T-cell (primary cell): ENCODE measurements at regions not wholly inside any gene's neighbourhood (a gene's known extent, or its start where the extent isn't known, plus 50 kb on each side); places are given as distances from the start of the nearest gene placed in this dataset.

Source experiments
- ATAC-seq, 4 experiments: fragments of 200-7000 bp in 3 of 4; fragments of 150-1000 bp in 1 of 4; cut with Tn5 transposase; replicated peaks in 1 of 4; 1 replicate in 3 of 4; 2 replicates in 1 of 4; pipeline ENCODE4 v1.10.0; 2021; ENCODE audit warnings: moderate library complexity in 3 of 4, mild to moderate bottlenecking in 2 of 4, moderate number of reproducible peaks in 1 of 4
- CTCF ChIA-PET, 2 donors: fragments of 300-600 bp; sonication (Branson Sonifier 250); formaldehyde crosslinking; loops; one replicate each; lab custom pipeline; 2022; ENCODE audit warnings: antibody characterized with exemption in 2 of 2; lab: Charles Lee
- POLR2A ChIA-PET, 2 donors: fragments of 300-600 bp; sonication (Branson Sonifier 250); formaldehyde crosslinking; loops; one replicate each; lab custom pipeline; 2022; ENCODE audit warnings: antibody characterized with exemption in 2 of 2; lab: Charles Lee
- DNase-seq, 35 experiments: peaks; one replicate each; pipeline versions ENCODE4 v3.0.0 to v3.0.0-alpha.2; 2013 to 2023
- H3K27ac ChIP-seq: one replicate; pipeline ENCODE4 v1.5.1; 2013; ENCODE audit warnings: low read length
- H3K27me3 ChIP-seq, 2 experiments: replicated peaks in 1 of 2; 1 replicate in 1 of 2; 2 replicates in 1 of 2; pipeline versions ENCODE4 v1.6.1 to v1.7.0; 2013; ENCODE audit warnings: low read length in 1 of 2, mixed read lengths in 1 of 2; ENCODE audit not compliant: control insufficient read depth in 2 of 2, insufficient read depth in 2 of 2; ENCODE audit errors: extremely low read depth in 1 of 2
- H3K36me3 ChIP-seq, 2 donors: 1 replicate in 1 of 2; 2 replicates in 1 of 2; pipeline versions ENCODE4 v1.6.1 to v1.7.0; 2013; ENCODE audit warnings: low read length in 1 of 2; ENCODE audit not compliant: control insufficient read depth in 2 of 2, insufficient read depth in 1 of 2; ENCODE audit errors: extremely low read depth in 1 of 2
- H3K4me1 ChIP-seq, 2 experiments: 1 replicate in 1 of 2; 2 replicates in 1 of 2; pipeline versions ENCODE4 v1.6.1 to v1.7.0; 2013; ENCODE audit warnings: low read length in 2 of 2, mixed read lengths in 1 of 2; ENCODE audit not compliant: insufficient read depth in 2 of 2, control insufficient read depth in 1 of 2; ENCODE audit errors: extremely low read depth in 1 of 2
- H3K4me3 ChIP-seq, 2 donors: 1 replicate in 1 of 2; 2 replicates in 1 of 2; pipeline versions ENCODE4 v1.5.1 to v1.7.0; 2013; ENCODE audit warnings: mild to moderate bottlenecking in 2 of 2, low read length in 1 of 2, moderate library complexity in 1 of 2; ENCODE audit not compliant: control insufficient read depth in 1 of 2; ENCODE audit errors: extremely low read depth in 1 of 2
- H3K9me3 ChIP-seq: 2 replicates; pipeline ENCODE4 v1.7.0; 2013
- H3K27ac Mint-ChIP-seq, 2 donors: one replicate each; pipeline ENCODE4 v1.8.0; 2020 to 2021; ENCODE audit warnings: mild to moderate bottlenecking in 2 of 2, mixed read lengths in 2 of 2
- H3K27me3 Mint-ChIP-seq, 2 donors: one replicate each; pipeline ENCODE4 v1.8.0; 2021 to 2022; ENCODE audit warnings: mixed read lengths in 2 of 2
- H3K36me3 Mint-ChIP-seq: one replicate; pipeline ENCODE4 v1.8.0; 2021; ENCODE audit warnings: mixed read lengths
- H3K4me1 Mint-ChIP-seq, 3 donors: one replicate each; pipeline ENCODE4 v1.8.0; 2020 to 2022; ENCODE audit warnings: mixed read lengths in 3 of 3, mild to moderate bottlenecking in 1 of 3
- H3K4me3 Mint-ChIP-seq, 3 donors: one replicate each; pipeline ENCODE4 v1.8.0; 2020 to 2022; ENCODE audit warnings: mild to moderate bottlenecking in 3 of 3, mixed read lengths in 3 of 3, moderate library complexity in 3 of 3
- H3K9me3 Mint-ChIP-seq, 3 donors: one replicate each; pipeline ENCODE4 v1.8.0; 2020 to 2022; ENCODE audit warnings: mixed read lengths in 3 of 3
- WGBS: methylation state at CpG from one replicate; pipeline ENCODE4 v1.1.5; 2013; ENCODE audit warnings: missing lambda C conversion rate; ENCODE audit not compliant: insufficient coverage; 5-methylcytosine and 5-hydroxymethylcytosine counted together

- H3K4me1 Mint-ChIP-seq = no peaks in the 10 kb centered on the region
- H3K27ac Mint-ChIP-seq = no peak overlapping the region
- H3K27me3 Mint-ChIP-seq = peaks cover 3 to 7% of the 10 kb centered on the region in 2 donors
- CTCF ChIA-PET = no interaction called here
- H3K9me3 Mint-ChIP-seq = peaks cover 0 to 5% (median 3%) of the 10 kb centered on the region in 3 donors
- DNase-seq = no peak
- Histone ChIP-seq H3K27me3 (peaks cover 0 to 4% of the 10 kb centered on the region in 2 experiments), H3K4me3 (no peak overlapping the region), H3K27ac (no peak overlapping the region), H3K9me3 (no peaks in the 10 kb centered on the region), H3K4me1 (no peaks in the 10 kb centered on the region), H3K36me3 (no peaks in the 10 kb centered on the region)
- POLR2A ChIA-PET = no interaction called here
- no peak for ATAC-seq
- H3K4me3 Mint-ChIP-seq = no peak overlapping the region
- H3K36me3 Mint-ChIP-seq = no peaks in the 10 kb centered on the region
These were observed 116.7 kb upstream of the NCAM1 start for GRCh38 chr11:112844517-112844916.

- no peaks in the 10 kb centered on the region for H3K36me3 Mint-ChIP-seq
- H3K27me3 ChIP-seq = no peaks in the 10 kb centered on the region
- no peak overlapping the region for H3K27ac ChIP-seq
- ChIA-PET CTCF (no interaction called here), POLR2A (no interaction called here)
- H3K4me3 ChIP-seq = no peak overlapping the region
- WGBS = no CpG with 5 or more reads among the region's 4 CpGs
- H3K9me3 Mint-ChIP-seq = peaks cover 0 to 5% (median 3%) of the 10 kb centered on the region in 3 donors
- no peaks in the 10 kb centered on the region for H3K4me1 Mint-ChIP-seq
- H3K36me3 ChIP-seq = no peaks in the 10 kb centered on the region
- no peaks in the 10 kb centered on the region for H3K4me1 ChIP-seq
- DNase-seq (no peak), ATAC-seq (no peak)
- no peaks in the 10 kb centered on the region for H3K9me3 ChIP-seq
- no peak overlapping the region for H3K27ac Mint-ChIP-seq
- peaks cover 10% of the 10 kb centered on the region in 2 donors for H3K27me3 Mint-ChIP-seq
- H3K4me3 Mint-ChIP-seq = no peak overlapping the region
These were observed 113.7 kb upstream of the NCAM1 start for GRCh38 chr11:112847568-112847967.

- H3K27ac ChIP-seq = no peak overlapping the region
- no peaks in the 10 kb centered on the region for H3K9me3 ChIP-seq
- ATAC-seq (no peak), DNase-seq (no peak)
- H3K4me3 Mint-ChIP-seq = no peak overlapping the region
- H3K36me3 ChIP-seq = no peaks in the 10 kb centered on the region
- no peaks in the 10 kb centered on the region for H3K27me3 ChIP-seq
- no peak overlapping the region for H3K4me3 ChIP-seq
- H3K4me1 Mint-ChIP-seq = no peaks in the 10 kb centered on the region
- CTCF ChIA-PET = no interaction called here
- H3K4me1 ChIP-seq = no peaks in the 10 kb centered on the region
- H3K9me3 Mint-ChIP-seq = peaks cover 0 to 3% (median 3%) of the 10 kb centered on the region in 3 donors
- peaks cover 12 to 13% of the 10 kb centered on the region in 2 donors for H3K27me3 Mint-ChIP-seq
- WGBS = 72% methylated on average over 5 of the region's 5 CpGs
- no peaks in the 10 kb centered on the region for H3K36me3 Mint-ChIP-seq
- no peak overlapping the region for H3K27ac Mint-ChIP-seq
- POLR2A ChIA-PET = no interaction called here
These were observed 108.9 kb upstream of the NCAM1 start for GRCh38 chr11:112852143-112852866.

- H3K27me3 Mint-ChIP-seq = peaks cover 10 to 12% of the 10 kb centered on the region in 2 donors
- Histone ChIP-seq H3K27me3 (no peaks in the 10 kb centered on the region), H3K36me3 (no peaks in the 10 kb centered on the region), H3K4me1 (no peaks in the 10 kb centered on the region), H3K4me3 (no peak overlapping the region), H3K27ac (no peak overlapping the region), H3K9me3 (no peaks in the 10 kb centered on the region)
- no peaks in the 10 kb centered on the region for H3K36me3 Mint-ChIP-seq
- no peaks in the 10 kb centered on the region for H3K4me1 Mint-ChIP-seq
- CTCF ChIA-PET = no interaction called here
- 69% methylated on average over 3 of the region's 4 CpGs for WGBS
- DNase-seq = no peak
- H3K27ac Mint-ChIP-seq = no peak overlapping the region
- no peak overlapping the region for H3K4me3 Mint-ChIP-seq
- POLR2A ChIA-PET = no interaction called here
- ATAC-seq = no peak
- peaks cover 6 to 16% (median 7%) of the 10 kb centered on the region in 3 donors for H3K9me3 Mint-ChIP-seq
These were observed 105.1 kb upstream of the NCAM1 start for GRCh38 chr11:112856133-112856532.

GRCh38 chr11:112856591-112856990 lies 104.6 kb upstream of the NCAM1 start:
- 37% methylated on average over 2 of the region's 2 CpGs for WGBS

GRCh38 chr11:112858289-112859023 lies 102.8 kb upstream of the NCAM1 start:
- H3K36me3 Mint-ChIP-seq = no peaks in the 10 kb centered on the region
- WGBS = 83% methylated on average over 1 of the region's 5 CpGs

More at GRCh38 chr11:112856591-112856990, 104.6 kb upstream of the NCAM1 start:
- Mint-ChIP-seq H3K27ac (no peak overlapping the region), H3K27me3 (peaks cover 10 to 12% of the 10 kb centered on the region in 2 donors), H3K4me3 (no peak overlapping the region), H3K36me3 (no peaks in the 10 kb centered on the region), H3K9me3 (peaks cover 6 to 16% (median 11%) of the 10 kb centered on the region in 3 donors), H3K4me1 (no peaks in the 10 kb centered on the region)
- Histone ChIP-seq H3K4me1 (no peaks in the 10 kb centered on the region), H3K9me3 (no peaks in the 10 kb centered on the region), H3K36me3 (no peaks in the 10 kb centered on the region), H3K27ac (no peak overlapping the region), H3K4me3 (no peak overlapping the region), H3K27me3 (no peaks in the 10 kb centered on the region)
- ATAC-seq (no peak), DNase-seq (no peak)
- CTCF ChIA-PET = no interaction called here
- POLR2A ChIA-PET = no interaction called here

More at GRCh38 chr11:112858289-112859023, 102.8 kb upstream of the NCAM1 start:
- Mint-ChIP-seq H3K4me3 (no peak overlapping the region), H3K9me3 (peaks cover 13 to 19% (median 16%) of the 10 kb centered on the region in 3 donors), H3K27ac (no peak overlapping the region), H3K4me1 (no peaks in the 10 kb centered on the region), H3K27me3 (peaks cover 2 to 3% of the 10 kb centered on the region in 2 donors)
- H3K27ac ChIP-seq = no peak overlapping the region
- no peak overlapping the region for H3K4me3 ChIP-seq
- no peaks in the 10 kb centered on the region for H3K4me1 ChIP-seq
- DNase-seq = no peak
- ChIA-PET CTCF (no interaction called here), POLR2A (no interaction called here)
- H3K27me3 ChIP-seq = no peaks in the 10 kb centered on the region
- no peaks in the 10 kb centered on the region for H3K9me3 ChIP-seq
- no peak for ATAC-seq
- H3K36me3 ChIP-seq = no peaks in the 10 kb centered on the region
